Activated naive CD8-positive, alpha-beta T cell treated with anti-CD3 and anti-CD28 coated beads, Interleukin-2, amount 50 U/mL, for 24 hours (primary cell): ENCODE measurements at regions not wholly inside any gene's neighbourhood (a gene's known extent, or its start where the extent isn't known, plus 50 kb on each side); places are given as distances from the start of the nearest gene placed in this dataset.

Experiments
- ATAC-seq: fragments of 150-1000 bp; cut with Tn5 transposase; one replicate; pipeline ENCODE4 v1.10.0; 2021
- DNase-seq: peaks from one replicate; pipeline ENCODE4 v3.0.0; 2021
- H3K27ac Mint-ChIP-seq: one replicate; pipeline ENCODE4 v1.8.0; 2021; ENCODE audit warnings: mild to moderate bottlenecking, mixed read lengths
- H3K27me3 Mint-ChIP-seq: one replicate; pipeline ENCODE4 v1.8.0; 2021; ENCODE audit warnings: mixed read lengths
- H3K36me3 Mint-ChIP-seq: one replicate; pipeline ENCODE4 v1.8.0; 2021; ENCODE audit warnings: low read depth, mixed read lengths
- H3K4me1 Mint-ChIP-seq: one replicate; pipeline ENCODE4 v1.8.0; 2021; ENCODE audit warnings: mixed read lengths
- H3K4me3 Mint-ChIP-seq: one replicate; pipeline ENCODE4 v1.8.0; 2021; ENCODE audit warnings: mild to moderate bottlenecking, moderate library complexity, mixed read lengths
- H3K9me3 Mint-ChIP-seq: one replicate; pipeline ENCODE4 v1.8.0; 2021; ENCODE audit warnings: mixed read lengths

- Mint-ChIP-seq H3K9me3 (no peaks in the 10 kb centered on the region), H3K4me3 (no peak overlapping the region), H3K27me3 (no peaks in the 10 kb centered on the region), H3K27ac (no peak overlapping the region), H3K36me3 (no peaks in the 10 kb centered on the region), H3K4me1 (no peaks in the 10 kb centered on the region)
- DNase-seq (no peak), ATAC-seq (peak; percentile 46)
Measured at GRCh38 chr2:220935789-220936321, 636.2 kb downstream of the EPHA4 start.

- no peak overlapping the region for H3K27ac Mint-ChIP-seq
- DNase-seq (no peak), ATAC-seq (no peak)
- no peaks in the 10 kb centered on the region for H3K9me3 Mint-ChIP-seq
- H3K4me1 Mint-ChIP-seq: no peaks in the 10 kb centered on the region
- no peaks in the 10 kb centered on the region for H3K27me3 Mint-ChIP-seq
- H3K36me3 Mint-ChIP-seq: no peaks in the 10 kb centered on the region
- H3K4me3 Mint-ChIP-seq: no peak overlapping the region
Measured at GRCh38 chr2:220936641-220937197, 635.4 kb downstream of the EPHA4 start.

DNA sequence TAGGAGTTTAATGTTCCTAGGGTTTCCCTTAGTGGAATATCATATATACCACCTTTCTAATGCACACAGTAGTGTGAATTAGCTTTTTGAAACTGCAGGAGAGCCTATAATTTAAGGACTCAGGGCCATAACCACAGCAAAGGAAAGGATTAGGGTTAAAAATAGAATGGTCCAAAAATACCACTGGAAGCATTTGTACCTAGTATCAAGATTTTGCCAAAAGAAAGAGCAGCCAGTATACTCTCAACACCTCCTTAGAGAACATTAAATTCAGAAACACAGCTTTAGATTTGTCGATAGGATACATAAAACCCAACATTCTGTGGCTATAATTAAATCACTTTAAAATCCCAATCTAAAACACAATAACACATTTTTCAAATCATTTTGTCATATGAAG is 634.9 kb downstream of the EPHA4 start:
- H3K4me1 Mint-ChIP-seq: no peaks in the 10 kb centered on the region
- H3K27ac Mint-ChIP-seq: no peak overlapping the region
- H3K36me3 Mint-ChIP-seq: no peaks in the 10 kb centered on the region
- H3K4me3 Mint-ChIP-seq: no peak overlapping the region
- H3K27me3 Mint-ChIP-seq: no peaks in the 10 kb centered on the region
- H3K9me3 Mint-ChIP-seq: no peaks in the 10 kb centered on the region
- ATAC-seq: no peak
- DNase-seq: no peak

DNA sequence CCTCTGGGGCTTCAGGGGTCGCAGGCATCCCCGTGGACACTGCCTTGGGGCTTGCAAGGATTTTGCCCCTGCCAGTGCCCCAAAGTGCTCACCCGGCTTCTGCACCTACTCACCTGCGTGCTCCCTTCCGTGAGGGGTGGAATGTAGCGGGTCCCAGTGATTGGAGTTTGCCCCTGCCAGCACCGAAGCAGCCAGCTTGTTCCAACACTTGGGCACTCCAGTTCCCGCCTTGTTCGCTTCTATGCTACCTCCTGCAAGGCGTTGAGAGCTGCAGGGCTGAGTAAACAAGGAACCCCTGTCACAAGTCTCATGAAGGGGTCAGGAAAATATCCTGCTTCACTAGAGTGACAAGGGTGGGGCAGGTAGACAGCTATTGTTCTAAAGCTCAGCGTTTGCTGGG is 631.5 kb downstream of the EPHA4 start:
- no peaks in the 10 kb centered on the region for H3K4me1 Mint-ChIP-seq
- H3K27me3 Mint-ChIP-seq: peaks cover 2% of the 10 kb centered on the region
- no peak overlapping the region for H3K4me3 Mint-ChIP-seq
- DNase-seq (no peak), ATAC-seq (no peak)
- H3K9me3 Mint-ChIP-seq: no peaks in the 10 kb centered on the region
- H3K36me3 Mint-ChIP-seq: no peaks in the 10 kb centered on the region
- no peak overlapping the region for H3K27ac Mint-ChIP-seq

DNA sequence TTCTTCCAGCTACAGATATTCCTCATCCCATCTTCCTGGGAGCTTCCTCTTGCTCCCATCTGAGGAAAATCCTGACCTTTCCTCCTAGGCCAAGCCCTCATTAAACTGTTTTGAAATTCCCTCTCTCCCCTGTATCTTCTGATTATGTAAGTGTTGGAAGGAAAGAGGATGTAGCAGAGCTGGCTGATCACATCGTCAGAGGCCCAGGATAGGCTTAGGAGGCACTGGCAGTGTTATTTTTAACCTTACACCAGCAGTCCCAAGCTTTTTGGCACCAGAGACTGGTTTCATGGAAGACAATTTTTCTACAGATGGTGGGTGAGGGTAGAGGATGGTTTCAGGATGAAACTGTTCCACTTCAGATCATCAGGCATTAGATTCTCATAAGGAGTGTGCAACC is 630.4 kb downstream of the EPHA4 start:
- H3K36me3 Mint-ChIP-seq: no peaks in the 10 kb centered on the region
- H3K9me3 Mint-ChIP-seq: no peaks in the 10 kb centered on the region
- H3K27me3 Mint-ChIP-seq: peaks cover 2% of the 10 kb centered on the region
- ATAC-seq (no peak), DNase-seq (no peak)
- no peak overlapping the region for H3K27ac Mint-ChIP-seq
- H3K4me3 Mint-ChIP-seq: no peak overlapping the region
- H3K4me1 Mint-ChIP-seq: no peaks in the 10 kb centered on the region

GRCh38 chr2:220946552-220946951 is 625.6 kb downstream of the EPHA4 start:
- ATAC-seq: no peak
- Mint-ChIP-seq H3K27me3 (peaks cover 2% of the 10 kb centered on the region), H3K9me3 (no peaks in the 10 kb centered on the region), H3K4me1 (no peaks in the 10 kb centered on the region), H3K27ac (no peak overlapping the region), H3K4me3 (no peak overlapping the region), H3K36me3 (no peaks in the 10 kb centered on the region)
- no peak for DNase-seq

DNA sequence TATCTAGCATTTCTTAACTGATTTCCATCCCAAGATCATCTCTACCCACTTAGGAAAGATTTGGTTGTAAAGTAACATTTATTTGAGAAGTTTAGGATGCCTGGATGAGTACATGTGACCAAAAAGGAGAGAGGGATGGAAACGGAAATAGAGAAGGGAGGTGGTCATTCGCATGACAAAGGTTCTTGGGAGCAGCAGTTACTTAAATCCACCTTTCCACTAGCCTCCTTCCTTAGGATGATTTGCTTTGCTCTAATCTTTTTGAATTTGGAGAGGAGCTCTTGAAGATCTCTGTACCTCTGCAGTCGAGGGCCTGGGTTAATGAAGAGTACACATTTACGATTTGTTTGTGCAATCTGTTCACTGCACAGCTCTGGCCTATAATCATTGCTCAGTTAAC is 623.5 kb downstream of the EPHA4 start:
- DNase-seq (no peak), ATAC-seq (no peak)
- H3K27me3 Mint-ChIP-seq: peaks cover 2% of the 10 kb centered on the region
- no peaks in the 10 kb centered on the region for H3K36me3 Mint-ChIP-seq
- H3K27ac Mint-ChIP-seq: no peak overlapping the region
- H3K9me3 Mint-ChIP-seq: peaks cover 11% of the 10 kb centered on the region
- no peaks in the 10 kb centered on the region for H3K4me1 Mint-ChIP-seq
- H3K4me3 Mint-ChIP-seq: no peak overlapping the region

DNA sequence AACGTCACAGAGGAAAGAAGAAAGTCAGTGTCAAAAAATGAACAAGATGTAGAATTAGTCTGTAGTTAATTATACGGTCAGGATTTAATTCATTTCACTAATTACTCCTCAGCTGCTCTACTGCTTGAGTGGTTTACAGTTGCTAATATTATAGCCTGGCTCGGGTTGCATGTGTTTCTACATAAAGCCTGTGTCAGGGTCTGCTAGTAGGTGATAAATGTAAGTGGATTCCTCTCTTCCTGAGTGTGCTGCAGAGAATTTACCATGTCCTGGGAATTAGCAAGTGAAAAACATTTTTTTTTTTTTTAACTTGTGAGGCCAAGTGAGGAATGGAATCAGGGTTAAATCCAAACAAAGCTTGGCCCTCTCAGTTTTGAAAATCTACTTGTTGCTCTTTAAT is 622.6 kb downstream of the EPHA4 start:
- peaks cover 2% of the 10 kb centered on the region for H3K27me3 Mint-ChIP-seq
- H3K27ac Mint-ChIP-seq: no peak overlapping the region
- H3K4me1 Mint-ChIP-seq: no peaks in the 10 kb centered on the region
- no peak for DNase-seq
- H3K36me3 Mint-ChIP-seq: no peaks in the 10 kb centered on the region
- H3K4me3 Mint-ChIP-seq: no peak overlapping the region
- H3K9me3 Mint-ChIP-seq: peaks cover 12% of the 10 kb centered on the region
- ATAC-seq: no peak

GRCh38 chr2:220955776-220956175 is 616.3 kb downstream of the EPHA4 start:
- no peak for DNase-seq
- no peak overlapping the region for H3K4me3 Mint-ChIP-seq
- no peak overlapping the region for H3K27ac Mint-ChIP-seq
- no peaks in the 10 kb centered on the region for H3K27me3 Mint-ChIP-seq
- H3K4me1 Mint-ChIP-seq: no peaks in the 10 kb centered on the region
- no peaks in the 10 kb centered on the region for H3K36me3 Mint-ChIP-seq
- ATAC-seq: no peak
- peaks cover 16% of the 10 kb centered on the region for H3K9me3 Mint-ChIP-seq

DNA sequence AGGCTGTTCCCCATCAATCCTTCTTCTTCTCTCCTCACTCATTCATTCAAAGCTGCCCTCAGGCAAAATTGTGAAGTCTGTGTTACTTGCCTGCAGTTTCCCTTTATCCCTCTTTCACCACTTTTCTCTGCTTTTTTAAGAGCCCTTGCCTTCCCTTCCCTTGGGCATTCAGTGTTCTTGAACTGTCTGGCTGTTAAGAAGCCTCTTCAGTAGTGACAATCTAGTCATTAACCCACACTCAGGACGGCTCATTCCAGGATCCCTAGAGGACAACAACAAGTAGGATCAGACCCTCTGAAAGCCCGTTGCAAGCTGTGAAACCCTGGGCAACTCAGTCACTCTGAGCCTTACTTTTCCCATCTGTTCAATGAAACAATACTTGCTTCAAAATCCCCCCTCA is 615.7 kb downstream of the EPHA4 start:
- Mint-ChIP-seq H3K27ac (no peak overlapping the region), H3K27me3 (no peaks in the 10 kb centered on the region), H3K9me3 (peaks cover 16% of the 10 kb centered on the region), H3K36me3 (no peaks in the 10 kb centered on the region), H3K4me1 (no peaks in the 10 kb centered on the region), H3K4me3 (no peak overlapping the region)
- ATAC-seq: no peak
- no peak for DNase-seq

DNA sequence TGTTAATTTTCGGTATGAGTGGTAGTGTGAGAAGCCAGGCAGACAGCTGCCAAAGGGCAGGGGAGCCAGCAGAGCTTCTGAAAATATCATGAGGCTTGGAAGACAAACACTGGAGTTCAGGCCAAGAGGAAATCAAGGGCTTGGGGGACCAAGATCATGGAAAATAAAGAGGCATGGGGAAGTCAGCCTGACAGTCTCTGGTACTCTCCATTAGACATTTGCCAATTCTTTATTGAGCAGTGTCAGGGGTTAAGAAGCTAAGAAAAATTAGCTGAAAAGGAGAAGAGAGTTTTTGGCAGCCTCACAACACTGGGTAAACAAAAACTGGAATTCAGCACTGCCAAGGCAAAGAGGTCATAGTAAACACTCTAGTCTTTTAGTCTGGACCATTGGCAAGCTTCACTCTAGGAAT is 612.7 kb downstream of the EPHA4 start:
- H3K27ac Mint-ChIP-seq: no peak overlapping the region
- H3K4me3 Mint-ChIP-seq: no peak overlapping the region
- peaks cover 2% of the 10 kb centered on the region for H3K27me3 Mint-ChIP-seq
- peaks cover 4% of the 10 kb centered on the region for H3K9me3 Mint-ChIP-seq
- no peak for DNase-seq
- no peaks in the 10 kb centered on the region for H3K36me3 Mint-ChIP-seq
- H3K4me1 Mint-ChIP-seq: no peaks in the 10 kb centered on the region
- no peak for ATAC-seq

- Mint-ChIP-seq H3K9me3 (peaks cover 4% of the 10 kb centered on the region), H3K36me3 (no peaks in the 10 kb centered on the region), H3K4me1 (no peaks in the 10 kb centered on the region), H3K4me3 (no peak overlapping the region), H3K27me3 (peaks cover 2% of the 10 kb centered on the region), H3K27ac (no peak overlapping the region)
- DNase-seq (no peak), ATAC-seq (no peak)
Measured at GRCh38 chr2:220961143-220961860, 610.8 kb downstream of the EPHA4 start.

DNA sequence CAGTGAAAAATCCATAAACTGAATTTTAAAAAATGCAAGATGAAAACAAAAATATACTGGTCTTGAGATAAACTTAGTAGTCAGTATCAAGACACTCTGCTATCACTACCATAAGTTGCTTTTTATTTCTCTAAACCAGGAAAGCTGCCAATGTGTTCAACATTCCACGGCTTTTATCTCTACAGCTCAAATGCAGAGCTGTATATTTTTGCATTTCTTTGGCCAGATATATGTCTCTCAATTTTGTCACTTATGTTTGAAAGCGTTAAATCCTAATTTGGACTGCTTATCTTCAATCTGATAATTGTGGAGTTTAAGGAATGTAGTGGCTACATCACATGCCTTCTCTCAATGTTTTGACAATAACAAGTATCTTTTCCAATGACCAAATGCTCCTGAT is 609.5 kb downstream of the EPHA4 start:
- Mint-ChIP-seq H3K4me3 (no peak overlapping the region), H3K27ac (no peak overlapping the region), H3K27me3 (peaks cover 2% of the 10 kb centered on the region), H3K9me3 (peaks cover 4% of the 10 kb centered on the region), H3K36me3 (no peaks in the 10 kb centered on the region), H3K4me1 (no peaks in the 10 kb centered on the region)
- ATAC-seq (no peak), DNase-seq (no peak)

- Mint-ChIP-seq H3K4me1 (no peaks in the 10 kb centered on the region), H3K36me3 (no peaks in the 10 kb centered on the region), H3K9me3 (peaks cover 4% of the 10 kb centered on the region), H3K27me3 (peaks cover 2% of the 10 kb centered on the region), H3K4me3 (no peak overlapping the region), H3K27ac (no peak overlapping the region)
- no peak for ATAC-seq
- DNase-seq: no peak
Measured at GRCh38 chr2:220963076-220963475, 609.0 kb downstream of the EPHA4 start.

DNA sequence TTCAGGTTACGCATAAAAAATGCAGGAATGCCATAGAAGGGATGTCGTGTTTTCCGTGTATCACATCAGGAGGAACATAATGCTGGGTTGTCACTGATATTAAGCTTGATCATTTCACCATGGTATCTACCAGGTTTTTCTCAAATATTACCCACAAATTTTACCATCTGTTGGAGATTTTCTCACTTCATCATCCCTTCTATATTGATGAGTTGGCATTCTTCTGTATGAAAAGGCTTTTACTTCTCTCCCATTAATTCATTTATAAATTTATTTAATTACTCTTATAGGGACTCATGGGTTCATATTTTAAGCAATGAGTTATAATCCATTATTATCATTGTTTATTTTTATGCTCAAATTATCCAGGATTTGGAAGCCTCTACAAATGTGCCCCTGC is 608.2 kb downstream of the EPHA4 start:
- no peak overlapping the region for H3K27ac Mint-ChIP-seq
- H3K27me3 Mint-ChIP-seq: peaks cover 2% of the 10 kb centered on the region
- DNase-seq (no peak), ATAC-seq (no peak)
- H3K4me1 Mint-ChIP-seq: no peaks in the 10 kb centered on the region
- peaks cover 3% of the 10 kb centered on the region for H3K9me3 Mint-ChIP-seq
- no peaks in the 10 kb centered on the region for H3K36me3 Mint-ChIP-seq
- no peak overlapping the region for H3K4me3 Mint-ChIP-seq
